Spleen (tissue), 11 donors: ENCODE measurements at regions not wholly inside any gene's neighbourhood (a gene's known extent, or its start where the extent isn't known, plus 50 kb on each side); places are given as distances from the start of the nearest gene placed in this dataset.

Experiments used
- DNase-seq: peaks from one replicate; pipeline ENCODE4 v3.0.0-alpha.2; 2020
- H3K27ac ChIP-seq, 8 donors: fragments of 200-600 bp; sonication (generic) in 7 of 8; 1 replicate in 4 of 8; 2 replicates in 4 of 8; pipeline versions ENCODE4 v1.5.0 to v1.8.0; 2016 to 2021; ENCODE audit warnings: inconsistent platforms in 4 of 8, mild to moderate bottlenecking in 4 of 8, moderate library complexity in 1 of 8
- H3K27me3 ChIP-seq, 7 donors: fragments of 200-600 bp; sonication (generic) in 6 of 7; replicated peaks in 1 of 7; 1 replicate in 4 of 7; 2 replicates in 3 of 7; pipeline versions ENCODE4 v1.5.0 to v1.8.0; 2016 to 2021; ENCODE audit warnings: inconsistent platforms in 3 of 7, mild to moderate bottlenecking in 1 of 7
- H3K36me3 ChIP-seq, 6 donors: fragments of 200-600 bp; sonication (generic) in 5 of 6; 1 replicate in 4 of 6; 2 replicates in 2 of 6; pipeline versions ENCODE4 v1.5.0 to v1.8.0; 2016 to 2021; ENCODE audit warnings: inconsistent platforms in 2 of 6
- H3K4me1 ChIP-seq, 6 donors: fragments of 200-600 bp; sonication (generic) in 5 of 6; 1 replicate in 3 of 6; 2 replicates in 3 of 6; pipeline versions ENCODE4 v1.5.0 to v1.8.0; 2016 to 2021; ENCODE audit warnings: inconsistent platforms in 3 of 6
- H3K4me3 ChIP-seq, 8 donors: fragments of 200-600 bp; sonication (generic) in 7 of 8; 1 replicate in 4 of 8; 2 replicates in 4 of 8; pipeline versions ENCODE4 v1.5.0 to v1.8.0; 2016 to 2021; ENCODE audit warnings: inconsistent platforms in 4 of 8, mild to moderate bottlenecking in 4 of 8, moderate library complexity in 2 of 8
- H3K9me3 ChIP-seq, 8 donors: fragments of 200-600 bp; sonication (generic) in 7 of 8; 1 replicate in 4 of 8; 2 replicates in 4 of 8; pipeline versions ENCODE4 v1.5.0 to v1.8.0; 2016 to 2021; ENCODE audit warnings: inconsistent platforms in 4 of 8
- POLR2A ChIP-seq, 3 donors: fragments of 450-650 bp; IDR thresholded peaks; one replicate each; pipeline ENCODE4 v1.5.1; 2017; ENCODE audit warnings: antibody characterized with exemption in 3 of 3, mild to moderate bottlenecking in 1 of 3
- POLR2AphosphoS5 ChIP-seq, 3 donors: sonication (generic); formaldehyde crosslinking; IDR thresholded peaks; one replicate each; pipeline ENCODE4 v1.5.1; 2017; ENCODE audit warnings: antibody characterized with exemption in 3 of 3
- WGBS, 5 donors: extraction: QIAGEN DNeasy Blood & Tissue Kit in 3 of 5; methylation state at CpG; one replicate each; pipeline versions ENCODE4 v1.1.5 to v1.1.7; 2013 to 2018; 5-methylcytosine and 5-hydroxymethylcytosine counted together
- intact Hi-C: fragments of 100-400 bp; cut with DNase I; formaldehyde crosslinking; loops from one replicate; pipeline ENCODE4 v1.15.0; 2023; ENCODE audit warnings: low total_unique reads
- TF ChIP-seq, protein P1 (sequence below), 11 experiments: fragments of 200-600 bp in 7 of 11; fragments of 450-650 bp in 4 of 11; sonication (generic) in 4 of 11; IDR thresholded peaks in 8 of 11; conservative IDR thresholded peaks in 3 of 11; 1 replicate in 7 of 11; 2 replicates in 4 of 11; pipeline versions ENCODE4 v1.4.0 to v1.8.0; 2016 to 2021; ENCODE audit warnings: antibody characterized with exemption in 11 of 11, inconsistent platforms in 4 of 11, mild to moderate bottlenecking in 1 of 11
- donor health status: healthy with polysubstance abuse.
- donor health status: DM: no; HTN: no; CAD: no; lungs with moderate emphysema.
- donor health status: DM: no; HTN: no; CAD: no.
- donor health status: Bipolar disorder and iron deficiency.
- donor health status: healthy.
- donor health status: DM: no; HTN: no; CAD: no.
- donor health status: DM: yes; HTN: yes; CAD: no.

DNA sequence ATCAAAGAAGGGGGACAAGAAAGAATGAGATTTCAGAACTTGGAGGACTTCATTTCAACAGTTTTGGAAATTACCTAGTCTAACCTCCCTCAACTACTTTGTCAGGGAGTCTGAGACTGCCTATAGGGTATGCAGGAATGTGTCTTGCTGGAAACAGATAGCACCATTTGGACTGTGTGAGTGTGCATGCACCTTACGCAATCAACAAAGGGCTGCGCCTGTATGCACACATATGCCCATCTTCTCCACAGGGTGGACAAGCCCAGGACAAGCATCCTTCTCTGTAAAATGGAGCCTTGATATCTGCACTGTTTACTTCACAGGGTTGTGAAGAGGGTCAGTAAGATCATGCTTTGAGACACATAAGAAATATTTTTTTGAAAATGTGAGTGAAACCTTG lies 305.7 kb upstream of the ASIC2 start:
- TF ChIP-seq POLR2A (IDR thresholded peaks at IDR 0.05): no peak
- TF ChIP-seq, protein P1, sequence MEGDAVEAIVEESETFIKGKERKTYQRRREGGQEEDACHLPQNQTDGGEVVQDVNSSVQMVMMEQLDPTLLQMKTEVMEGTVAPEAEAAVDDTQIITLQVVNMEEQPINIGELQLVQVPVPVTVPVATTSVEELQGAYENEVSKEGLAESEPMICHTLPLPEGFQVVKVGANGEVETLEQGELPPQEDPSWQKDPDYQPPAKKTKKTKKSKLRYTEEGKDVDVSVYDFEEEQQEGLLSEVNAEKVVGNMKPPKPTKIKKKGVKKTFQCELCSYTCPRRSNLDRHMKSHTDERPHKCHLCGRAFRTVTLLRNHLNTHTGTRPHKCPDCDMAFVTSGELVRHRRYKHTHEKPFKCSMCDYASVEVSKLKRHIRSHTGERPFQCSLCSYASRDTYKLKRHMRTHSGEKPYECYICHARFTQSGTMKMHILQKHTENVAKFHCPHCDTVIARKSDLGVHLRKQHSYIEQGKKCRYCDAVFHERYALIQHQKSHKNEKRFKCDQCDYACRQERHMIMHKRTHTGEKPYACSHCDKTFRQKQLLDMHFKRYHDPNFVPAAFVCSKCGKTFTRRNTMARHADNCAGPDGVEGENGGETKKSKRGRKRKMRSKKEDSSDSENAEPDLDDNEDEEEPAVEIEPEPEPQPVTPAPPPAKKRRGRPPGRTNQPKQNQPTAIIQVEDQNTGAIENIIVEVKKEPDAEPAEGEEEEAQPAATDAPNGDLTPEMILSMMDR (IDR thresholded peaks at IDR 0.05 in 8 of 11, conservative IDR thresholded peaks at IDR 0.05 in 3 of 11): no peak
- TF ChIP-seq POLR2AphosphoS5 (IDR thresholded peaks at IDR 0.05): no peak
- Histone ChIP-seq H3K9me3 (no peaks in the 10 kb centered on the region), H3K4me3 (no peak overlapping the region), H3K27ac (no peak overlapping the region), H3K27me3 (peaks cover 0 to 1% (median 0%) of the 10 kb centered on the region in 7 donors), H3K4me1 (peaks cover 0 to 7% (median 0%) of the 10 kb centered on the region in 6 donors), H3K36me3 (no peaks in the 10 kb centered on the region)
- WGBS, 5 donors: 90 to 96% (median 95%) methylated on average over 2 of the region's 2 CpGs
- no peak for DNase-seq
- intact Hi-C loops: no loop called here

DNA sequence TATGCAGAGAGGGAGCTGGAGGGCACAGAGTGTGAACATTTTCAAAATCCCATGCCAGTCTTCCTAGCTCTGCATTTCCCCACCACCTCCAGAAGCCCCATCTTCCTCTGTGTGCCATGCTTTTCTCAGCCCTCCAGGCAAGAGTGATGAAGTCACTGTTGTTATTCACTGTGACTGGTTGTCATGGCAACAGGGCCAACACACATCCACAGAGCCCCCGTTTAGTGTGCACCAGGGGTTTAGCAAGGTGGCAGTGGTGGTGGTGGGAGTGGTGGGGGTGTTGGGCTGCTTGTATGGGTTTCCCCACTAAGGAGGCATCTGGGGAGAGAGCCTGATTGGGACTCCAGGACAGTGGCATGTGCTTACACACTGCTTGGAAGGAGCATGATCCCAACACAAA lies 309.9 kb upstream of the ASIC2 start:
- no peak overlapping the region for H3K27ac ChIP-seq
- TF ChIP-seq POLR2A (IDR thresholded peaks at IDR 0.05): no peak
- TF ChIP-seq, protein P1 (IDR thresholded peaks at IDR 0.05 in 8 of 11, conservative IDR thresholded peaks at IDR 0.05 in 3 of 11): no peak
- TF ChIP-seq POLR2AphosphoS5 (IDR thresholded peaks at IDR 0.05): no peak
- no peaks in the 10 kb centered on the region for H3K4me1 ChIP-seq
- intact Hi-C loops: no loop called here
- WGBS, 5 donors: 0 to 30% (median 22%) methylated on average over 1 of the region's 1 CpG
- no peak for DNase-seq
- no peaks in the 10 kb centered on the region for H3K36me3 ChIP-seq
- H3K9me3 ChIP-seq: no peaks in the 10 kb centered on the region
- H3K27me3 ChIP-seq: peaks cover 0 to 27% (median 0%) of the 10 kb centered on the region in 7 donors
- no peak overlapping the region for H3K4me3 ChIP-seq

DNA sequence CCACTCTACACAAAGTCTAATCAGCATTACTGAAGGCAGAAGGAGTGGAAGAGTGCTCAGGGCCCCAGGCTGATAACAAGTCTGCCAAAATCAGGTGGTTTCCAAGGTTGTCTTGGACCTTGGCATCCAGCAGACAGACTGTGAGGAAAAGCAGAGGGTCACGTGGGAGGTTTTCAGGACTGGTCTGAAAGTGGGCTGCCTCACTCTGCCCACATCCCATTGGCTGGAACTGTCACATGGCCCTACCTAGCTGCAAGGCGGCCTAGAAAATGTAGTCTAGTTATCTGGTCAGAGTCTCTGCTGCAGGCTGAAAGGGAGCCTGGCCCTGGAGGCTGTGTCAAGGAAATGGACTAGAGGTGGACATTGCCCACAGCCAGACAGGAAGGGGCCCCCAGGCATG lies 310.7 kb upstream of the ASIC2 start:
- Histone ChIP-seq H3K9me3 (no peaks in the 10 kb centered on the region), H3K27ac (no peak overlapping the region), H3K4me1 (no peaks in the 10 kb centered on the region), H3K4me3 (no peak overlapping the region), H3K27me3 (peaks cover 0 to 27% (median 0%) of the 10 kb centered on the region in 7 donors), H3K36me3 (no peaks in the 10 kb centered on the region)
- WGBS, 5 donors: 39 to 78% (median 65%) methylated on average over 2 of the region's 2 CpGs
- no peak for DNase-seq
- TF ChIP-seq POLR2AphosphoS5 (IDR thresholded peaks at IDR 0.05): no peak
- TF ChIP-seq, protein P1 (IDR thresholded peaks at IDR 0.05 in 8 of 11, conservative IDR thresholded peaks at IDR 0.05 in 3 of 11): no peak
- TF ChIP-seq POLR2A (IDR thresholded peaks at IDR 0.05): no peak
- intact Hi-C loops: no loop called here

DNA sequence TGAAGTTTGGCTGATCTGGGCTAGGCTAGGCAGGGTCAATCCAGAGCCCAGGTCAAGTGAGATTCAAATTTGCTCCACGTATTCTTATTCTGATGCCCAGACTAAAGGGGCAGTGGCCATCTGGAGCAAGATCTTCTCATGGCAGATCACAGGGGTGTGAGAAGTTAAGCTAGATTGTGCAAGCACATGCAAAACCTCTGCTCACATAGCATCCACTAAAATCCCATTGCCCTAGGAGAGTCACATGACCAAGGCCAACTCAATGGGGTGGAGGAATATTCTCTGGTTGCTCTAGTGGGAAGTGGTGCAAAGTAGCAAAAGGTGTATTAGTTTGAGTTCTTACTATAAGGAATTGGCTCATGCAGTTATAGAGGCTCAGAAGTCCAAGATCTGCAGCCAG lies 318.4 kb upstream of the ASIC2 start:
- WGBS, 5 donors: 0 to 53% (median 47%) methylated on average over 1 of the region's 1 CpG
- Histone ChIP-seq H3K27me3 (peaks cover 0 to 15% (median 0%) of the 10 kb centered on the region in 7 donors), H3K27ac (no peak overlapping the region), H3K36me3 (no peaks in the 10 kb centered on the region), H3K4me1 (no peaks in the 10 kb centered on the region), H3K4me3 (no peak overlapping the region), H3K9me3 (peaks cover 0 to 10% (median 0%) of the 10 kb centered on the region in 8 donors)
- TF ChIP-seq POLR2AphosphoS5 (IDR thresholded peaks at IDR 0.05) (no peak), POLR2A (IDR thresholded peaks at IDR 0.05) (no peak)
- intact Hi-C loops: no loop called here
- DNase-seq: no peak

DNA sequence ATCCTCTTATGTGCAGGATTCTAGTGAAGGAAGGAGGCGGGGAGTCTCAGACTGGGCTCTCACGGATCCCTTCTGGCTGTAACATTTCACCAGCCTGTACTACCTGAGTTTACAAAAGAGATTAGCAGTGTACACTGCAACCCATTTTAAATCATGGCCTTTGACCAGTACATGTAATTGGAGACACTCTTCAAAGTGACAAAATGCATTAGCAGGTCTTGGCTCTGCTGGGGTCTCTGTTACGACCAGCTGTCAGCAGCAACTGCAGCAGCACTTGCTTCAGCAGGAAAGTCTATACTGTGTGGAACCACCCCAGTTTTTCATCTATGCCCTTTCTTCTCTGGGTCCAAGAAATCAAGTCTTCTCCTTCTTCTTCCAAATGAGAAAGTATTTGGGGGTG lies 322.8 kb upstream of the ASIC2 start:
- TF ChIP-seq, protein P1 (IDR thresholded peaks at IDR 0.05 in 8 of 11, conservative IDR thresholded peaks at IDR 0.05 in 3 of 11): no peak
- no peak for TF ChIP-seq POLR2AphosphoS5 (IDR thresholded peaks at IDR 0.05)
- no peak for TF ChIP-seq POLR2A (IDR thresholded peaks at IDR 0.05)
- DNase-seq: no peak
- intact Hi-C loops: no loop called here
- Histone ChIP-seq H3K36me3 (no peaks in the 10 kb centered on the region), H3K27me3 (peaks cover 0 to 8% (median 0%) of the 10 kb centered on the region in 7 donors), H3K4me1 (no peaks in the 10 kb centered on the region), H3K9me3 (peaks cover 0 to 10% (median 0%) of the 10 kb centered on the region in 8 donors), H3K27ac (no peak overlapping the region), H3K4me3 (no peak overlapping the region)
- WGBS, 5 donors: 46 to 76% (median 56%) methylated on average over 3 of the region's 3 CpGs
